Heart right ventricle (tissue), 16 donors: ENCODE measurements at regions not wholly inside any gene's neighbourhood (a gene's known extent, or its start where the extent isn't known, plus 50 kb on each side); places are given as distances from the start of the nearest gene placed in this dataset.

ENCODE experiments used
- ATAC-seq, 8 donors: fragments of 200-7000 bp; cut with Tn5 transposase; one replicate each; pipeline ENCODE4 v1.9.1; 2020; ENCODE audit warnings: mild to moderate bottlenecking in 8 of 8, moderate library complexity in 8 of 8, moderate number of reproducible peaks in 1 of 8
- DNase-seq, 2 donors: peaks; one replicate each; pipeline ENCODE4 v3.0.0-alpha.2; 2020
- H3K27ac ChIP-seq, 10 donors: fragments of 200-600 bp; sonication (generic) in 2 of 10; one replicate each; pipeline versions ENCODE4 v1.5.0 to v1.8.0; 2020 to 2022; ENCODE audit warnings: mild to moderate bottlenecking in 3 of 10
- H3K27me3 ChIP-seq, 7 donors: fragments of 200-600 bp; one replicate each; pipeline ENCODE4 v1.8.0; 2021 to 2022; ENCODE audit warnings: mild to moderate bottlenecking in 2 of 7
- H3K36me3 ChIP-seq, 9 donors: fragments of 200-600 bp; sonication (generic) in 1 of 9; one replicate each; pipeline versions ENCODE4 v1.5.0 to v1.8.0; 2020 to 2022; ENCODE audit warnings: mild to moderate bottlenecking in 2 of 9
- H3K4me1 ChIP-seq, 9 donors: fragments of 200-600 bp; sonication (generic) in 1 of 9; one replicate each; pipeline versions ENCODE4 v1.5.0 to v1.8.0; 2020 to 2022; ENCODE audit warnings: mild to moderate bottlenecking in 4 of 9
- H3K4me3 ChIP-seq, 10 donors: fragments of 200-600 bp; sonication (generic) in 2 of 10; one replicate each; pipeline versions ENCODE4 v1.5.0 to v1.8.0; 2020 to 2022; ENCODE audit warnings: mild to moderate bottlenecking in 7 of 10, moderate library complexity in 2 of 10
- H3K9me3 ChIP-seq, 11 donors: fragments of 200-600 bp in 10 of 11; sonication (generic) in 2 of 11; one replicate each; pipeline versions ENCODE4 v1.5.0 to v1.8.0; 2013 to 2022; ENCODE audit warnings: mild to moderate bottlenecking in 2 of 11, control low read depth in 1 of 11, moderate library complexity in 1 of 11
- CTCF ChIP-seq, 9 donors: fragments of 200-600 bp; sonication (generic) in 2 of 9; IDR thresholded peaks; one replicate each; pipeline versions ENCODE4 v1.5.0 to v1.8.0; 2021 to 2022; ENCODE audit warnings: antibody characterized with exemption in 9 of 9, mild to moderate bottlenecking in 5 of 9, moderate library complexity in 1 of 9
- WGBS, 2 donors: extraction: QIAGEN DNeasy Blood & Tissue Kit; methylation state at CpG; one replicate each; pipeline ENCODE4 v1.1.7; 2013; ENCODE audit warnings: inconsistent platforms in 1 of 2; 5-methylcytosine and 5-hydroxymethylcytosine counted together
- intact Hi-C, 10 donors: fragments of 100-400 bp; cut with DNase I; formaldehyde crosslinking; loops; one replicate each; pipeline versions ENCODE4 v1.11.1 to v1.14.2; 2022
- donor health status: Arrhythmogenic right ventricular cardiomyopathy.
- donor health status: ischemic (EF 13 %, LVEDD 7.1; RV severe dilation, severe dysfunction).
- donor health status: healthy with polysubstance abuse.
- donor health status: DM: no; HTN: yes; CAD: no.
- donor health status: DM: no; HTN: no; CAD: no.
- donor health status: ischemic (EF 25% LVEDD 6.9; RV normal size, moderate dysfunction).
- donor health status: ischemic (EF 25% LVEDD 5.7; RV mildly dilated, moderate dysfunction).
- donor health status: healthy.
- donor health status: DM: yes; HTN: yes; CAD: no.
- donor health status: Ischemic cardiomyopathy.
- donor health status: ischemic (EF 35%, LVEDD 5.7; RV mildly dilated, moderate dysfunction).
- donor health status: nonischemic (EF 11% LVEDD 7.7; RV severe dilation, severe dysfunction).
- donor health status: DM: yes; HTN: yes; CAD: no.
- donor health status: PGD.
- donor health status: ischemic (EF 29% LVEDD 5.4; RV normal size, mild dysfunction).
- donor health status: nonischemic (EF 23%, LVEDD 6.1; RV moderate dilation, normal function).

- no peaks in the 10 kb centered on the region for H3K36me3 ChIP-seq
- peaks cover 0 to 7% (median 0%) of the 10 kb centered on the region in 11 donors for H3K9me3 ChIP-seq
- H3K4me3 ChIP-seq = no peak overlapping the region
- H3K27ac ChIP-seq = peak overlapping the region in 5 of 10 donors; percentile 1 to 43 (median 17)
- no peaks in the 10 kb centered on the region for H3K27me3 ChIP-seq
- WGBS, 2 donors = 57 to 68% methylated on average over 9 of the region's 9 CpGs
- DNase-seq (peak; percentile 25 to 48), ATAC-seq (peak in 6 of 8 donors; percentile 48 to 85 (median 72))
- intact Hi-C loops = no loop called here
- no peak for TF ChIP-seq CTCF (IDR thresholded peaks at IDR 0.05)
- peaks cover 0 to 11% (median 0%) of the 10 kb centered on the region in 9 donors for H3K4me1 ChIP-seq
Observed at GRCh38 chr14:66281036-66281776, 205.0 kb upstream of the CCDC196 start.

DNA sequence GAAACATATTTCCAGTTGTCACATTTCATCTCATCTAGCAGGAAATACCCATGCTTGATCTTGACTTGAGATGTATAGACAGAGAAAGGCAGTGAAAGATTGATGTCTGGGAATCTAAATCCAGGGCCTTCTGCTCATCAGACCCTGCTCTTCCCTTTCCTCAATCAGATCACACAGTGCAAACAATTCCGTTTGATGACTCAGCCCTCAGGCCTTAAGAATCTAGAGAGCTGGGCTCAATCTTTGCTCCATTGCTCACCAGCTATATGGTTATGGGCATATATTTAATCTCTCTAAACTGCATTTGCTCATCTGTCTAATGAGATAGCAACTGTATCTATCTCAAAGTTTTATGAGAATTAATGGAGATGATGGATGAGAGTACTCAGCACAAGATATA lies 201.8 kb upstream of the CCDC196 start:
- DNase-seq = no peak
- ATAC-seq = no peak
- Histone ChIP-seq H3K4me3 (no peak overlapping the region), H3K4me1 (peaks cover 0 to 11% (median 0%) of the 10 kb centered on the region in 9 donors), H3K36me3 (no peaks in the 10 kb centered on the region), H3K27me3 (no peaks in the 10 kb centered on the region), H3K9me3 (peaks cover 0 to 10% (median 0%) of the 10 kb centered on the region in 11 donors), H3K27ac (no peak overlapping the region)
- TF ChIP-seq CTCF (IDR thresholded peaks at IDR 0.05) = no peak
- WGBS, 2 donors = 40 to 42% methylated on average over 1 of the region's 1 CpG
- intact Hi-C loops = no loop called here

DNA sequence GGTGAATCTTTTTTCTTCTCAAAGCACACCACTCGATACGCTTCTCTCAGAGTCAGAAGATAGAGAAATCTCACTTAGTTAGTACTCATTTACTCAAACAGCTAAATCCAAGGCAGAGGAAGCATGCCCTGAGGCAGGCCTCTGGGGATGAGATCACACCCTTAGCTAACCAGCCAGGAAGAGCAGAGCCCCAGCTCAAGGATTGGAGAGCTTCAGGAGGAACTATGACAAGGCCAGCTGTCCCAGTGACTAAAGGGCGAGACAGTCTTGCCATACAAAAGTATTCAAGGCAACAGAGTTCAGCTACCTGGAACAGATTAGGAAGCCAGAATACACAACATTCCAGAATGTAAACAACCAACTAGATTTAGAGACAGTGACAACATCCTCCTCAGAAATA lies 197.7 kb upstream of the CCDC196 start:
- Histone ChIP-seq H3K4me3 (no peak overlapping the region), H3K9me3 (peaks cover 0 to 8% (median 0%) of the 10 kb centered on the region in 11 donors), H3K27ac (no peak overlapping the region), H3K36me3 (no peaks in the 10 kb centered on the region), H3K4me1 (peaks cover 0 to 6% (median 0%) of the 10 kb centered on the region in 9 donors), H3K27me3 (no peaks in the 10 kb centered on the region)
- no peak for TF ChIP-seq CTCF (IDR thresholded peaks at IDR 0.05)
- DNase-seq = no peak
- ATAC-seq = no peak
- WGBS, 2 donors = 85 to 88% methylated on average over 3 of the region's 3 CpGs
- intact Hi-C loops = no loop called here

DNA sequence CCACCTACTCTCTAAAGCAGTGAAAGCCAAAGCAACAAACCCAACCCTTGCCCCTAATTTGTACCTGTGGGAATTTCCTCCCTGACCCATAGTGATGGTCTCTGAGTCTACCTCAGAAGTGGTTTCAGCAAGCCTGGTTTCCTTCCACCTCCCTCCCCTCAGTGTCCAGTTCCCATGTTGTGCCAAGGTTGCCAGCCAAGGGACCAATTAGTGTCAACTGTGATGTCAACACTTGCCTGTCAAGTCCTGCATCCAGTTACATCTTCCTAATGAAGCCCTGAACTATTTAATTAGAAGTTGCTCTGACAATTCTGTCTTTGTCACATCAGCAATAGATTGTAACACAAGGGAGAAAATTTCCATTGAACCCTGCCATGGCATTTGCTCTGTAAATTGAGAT lies 194.4 kb upstream of the CCDC196 start:
- Histone ChIP-seq H3K27ac (no peak overlapping the region), H3K9me3 (peaks cover 0 to 8% (median 0%) of the 10 kb centered on the region in 11 donors), H3K27me3 (no peaks in the 10 kb centered on the region), H3K4me1 (peaks cover 0 to 9% (median 0%) of the 10 kb centered on the region in 9 donors), H3K36me3 (no peaks in the 10 kb centered on the region), H3K4me3 (no peak overlapping the region)
- intact Hi-C loops = no loop called here
- no peak for ATAC-seq
- no peak for DNase-seq
- no peak for TF ChIP-seq CTCF (IDR thresholded peaks at IDR 0.05)
